ENCODE measurements at regions not wholly inside any gene's neighbourhood (a gene's known extent, or its start where the extent isn't known, plus 50 kb on each side); places are given as distances from the start of the nearest gene placed in this dataset.

DNA sequence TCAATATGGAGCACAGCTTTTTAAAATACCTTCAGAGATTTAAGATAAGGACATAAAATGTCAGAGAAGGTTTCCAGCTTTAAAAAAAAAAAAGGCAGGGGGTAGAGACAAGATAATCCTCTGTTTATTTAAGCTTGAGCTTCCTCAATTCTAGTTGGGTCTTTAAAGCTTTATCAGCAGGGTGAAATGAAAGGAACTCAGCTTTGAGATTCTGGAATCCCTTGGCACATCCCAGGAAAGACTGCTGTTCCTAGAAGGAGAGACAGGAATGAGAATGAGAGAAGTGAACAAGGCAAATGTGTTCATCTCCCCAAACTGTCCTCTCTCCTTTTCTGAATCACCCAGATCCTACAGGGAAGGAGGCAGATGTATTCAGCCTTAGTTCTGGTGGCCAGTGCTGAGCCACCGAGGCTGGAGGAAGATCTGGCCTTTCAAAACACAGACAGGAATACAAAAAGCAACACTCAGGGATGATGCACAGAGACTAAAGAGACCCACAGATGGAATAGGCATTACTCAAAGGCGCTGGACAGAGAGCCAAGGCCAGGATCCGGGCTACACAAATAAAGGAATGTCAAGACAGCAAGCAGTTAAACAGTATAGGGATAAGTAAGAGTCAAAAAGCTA, 385.8 kb upstream of the DUSP10 start:
- no peaks in the 10 kb centered on the region for H3K9me3 ChIP-seq (ENCODE audit: insufficient read depth, low read depth, low read length)
- no peak overlapping the region for H3K4me2 ChIP-seq (ENCODE audit: low read length)
- no peak overlapping the region for H2AFZ ChIP-seq (ENCODE audit: low read depth, low read length)
- Mint-ChIP-seq H3K9me3 (ENCODE audit: unreplicated experiment) (peaks cover 10% of the 10 kb centered on the region), H3K36me3 (ENCODE audit: low read depth, unreplicated experiment) (no peaks in the 10 kb centered on the region), H3K27me3 (ENCODE audit: low read depth, unreplicated experiment) (no peaks in the 10 kb centered on the region), H3K27ac (ENCODE audit: unreplicated experiment) (no peak overlapping the region), H3K4me1 (ENCODE audit: low read depth, unreplicated experiment) (peaks cover 8% of the 10 kb centered on the region), H3K4me3 (ENCODE audit: unreplicated experiment) (no peak overlapping the region)
- H3K4me3 ChIP-seq (ENCODE audit: insufficient read depth, low read depth, low read length): no peak overlapping the region
- H3K4me1 ChIP-seq (ENCODE audit: insufficient read depth, low read length): no peaks in the 10 kb centered on the region
- no peaks in the 10 kb centered on the region for H4K20me1 ChIP-seq (ENCODE audit: insufficient read depth, low read length)
- no peak overlapping the region for H3K9ac ChIP-seq (ENCODE audit: low read length)
- DNase-seq (ENCODE audit: low read depth) (no peak), FAIRE-seq (no peak)
- H3K79me2 ChIP-seq (ENCODE audit: insufficient read depth, low read length): no peaks in the 10 kb centered on the region
- no peak overlapping the region for H3K27ac ChIP-seq (ENCODE audit: low read depth, low read length)
- H3K36me3 ChIP-seq (ENCODE audit: insufficient read depth, low read length): no peaks in the 10 kb centered on the region
- TF ChIP-seq, protein P1, sequence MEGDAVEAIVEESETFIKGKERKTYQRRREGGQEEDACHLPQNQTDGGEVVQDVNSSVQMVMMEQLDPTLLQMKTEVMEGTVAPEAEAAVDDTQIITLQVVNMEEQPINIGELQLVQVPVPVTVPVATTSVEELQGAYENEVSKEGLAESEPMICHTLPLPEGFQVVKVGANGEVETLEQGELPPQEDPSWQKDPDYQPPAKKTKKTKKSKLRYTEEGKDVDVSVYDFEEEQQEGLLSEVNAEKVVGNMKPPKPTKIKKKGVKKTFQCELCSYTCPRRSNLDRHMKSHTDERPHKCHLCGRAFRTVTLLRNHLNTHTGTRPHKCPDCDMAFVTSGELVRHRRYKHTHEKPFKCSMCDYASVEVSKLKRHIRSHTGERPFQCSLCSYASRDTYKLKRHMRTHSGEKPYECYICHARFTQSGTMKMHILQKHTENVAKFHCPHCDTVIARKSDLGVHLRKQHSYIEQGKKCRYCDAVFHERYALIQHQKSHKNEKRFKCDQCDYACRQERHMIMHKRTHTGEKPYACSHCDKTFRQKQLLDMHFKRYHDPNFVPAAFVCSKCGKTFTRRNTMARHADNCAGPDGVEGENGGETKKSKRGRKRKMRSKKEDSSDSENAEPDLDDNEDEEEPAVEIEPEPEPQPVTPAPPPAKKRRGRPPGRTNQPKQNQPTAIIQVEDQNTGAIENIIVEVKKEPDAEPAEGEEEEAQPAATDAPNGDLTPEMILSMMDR (IDR thresholded peaks at IDR 0.05; ENCODE audit: insufficient read depth, low read depth, low read length): no peak
- no peak for TF ChIP-seq EZH2 (IDR thresholded peaks at IDR 0.05; ENCODE audit: insufficient read depth, low read length)
- H3K27me3 ChIP-seq (ENCODE audit: insufficient read depth, low read length): no peaks in the 10 kb centered on the region

DNA sequence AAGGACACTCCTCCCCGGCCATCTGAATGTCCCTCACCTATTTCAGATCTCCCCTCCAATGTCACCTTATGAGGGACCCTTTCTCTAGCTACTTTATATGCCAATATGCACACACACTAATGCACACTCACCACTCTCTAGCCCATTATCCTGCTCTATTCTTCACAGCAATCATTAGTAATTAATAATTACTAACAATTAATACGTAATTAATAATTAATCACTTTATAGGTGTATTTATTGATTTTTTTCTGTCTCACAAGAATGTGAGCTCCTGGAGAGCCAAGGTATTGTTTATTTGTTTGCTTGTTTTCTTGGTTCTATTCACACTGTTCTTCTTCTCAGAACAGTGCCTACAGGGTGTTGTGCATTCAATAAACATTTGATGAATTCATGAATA, 385.2 kb upstream of the DUSP10 start:
- Histone ChIP-seq H2AFZ (ENCODE audit: low read depth, low read length) (no peak overlapping the region), H3K79me2 (ENCODE audit: insufficient read depth, low read length) (no peaks in the 10 kb centered on the region), H3K9me3 (ENCODE audit: insufficient read depth, low read depth, low read length) (no peaks in the 10 kb centered on the region), H4K20me1 (ENCODE audit: insufficient read depth, low read length) (no peaks in the 10 kb centered on the region), H3K27ac (ENCODE audit: low read depth, low read length) (no peak overlapping the region), H3K27me3 (ENCODE audit: insufficient read depth, low read length) (no peaks in the 10 kb centered on the region), H3K9ac (ENCODE audit: low read length) (no peak overlapping the region), H3K4me3 (ENCODE audit: insufficient read depth, low read depth, low read length) (no peak overlapping the region), H3K4me1 (ENCODE audit: insufficient read depth, low read length) (no peaks in the 10 kb centered on the region), H3K4me2 (ENCODE audit: low read length) (no peak overlapping the region), H3K36me3 (ENCODE audit: insufficient read depth, low read length) (no peaks in the 10 kb centered on the region)
- Mint-ChIP-seq H3K27ac (ENCODE audit: unreplicated experiment) (no peak overlapping the region), H3K36me3 (ENCODE audit: low read depth, unreplicated experiment) (no peaks in the 10 kb centered on the region), H3K9me3 (ENCODE audit: unreplicated experiment) (peaks cover 10% of the 10 kb centered on the region), H3K27me3 (ENCODE audit: low read depth, unreplicated experiment) (no peaks in the 10 kb centered on the region), H3K4me3 (ENCODE audit: unreplicated experiment) (no peak overlapping the region), H3K4me1 (ENCODE audit: low read depth, unreplicated experiment) (peaks cover 8% of the 10 kb centered on the region)
- TF ChIP-seq, protein P1 (IDR thresholded peaks at IDR 0.05; ENCODE audit: insufficient read depth, low read depth, low read length): no peak
- no peak for TF ChIP-seq EZH2 (IDR thresholded peaks at IDR 0.05; ENCODE audit: insufficient read depth, low read length)
- DNase-seq (ENCODE audit: low read depth): no peak
- no peak for FAIRE-seq

DNA sequence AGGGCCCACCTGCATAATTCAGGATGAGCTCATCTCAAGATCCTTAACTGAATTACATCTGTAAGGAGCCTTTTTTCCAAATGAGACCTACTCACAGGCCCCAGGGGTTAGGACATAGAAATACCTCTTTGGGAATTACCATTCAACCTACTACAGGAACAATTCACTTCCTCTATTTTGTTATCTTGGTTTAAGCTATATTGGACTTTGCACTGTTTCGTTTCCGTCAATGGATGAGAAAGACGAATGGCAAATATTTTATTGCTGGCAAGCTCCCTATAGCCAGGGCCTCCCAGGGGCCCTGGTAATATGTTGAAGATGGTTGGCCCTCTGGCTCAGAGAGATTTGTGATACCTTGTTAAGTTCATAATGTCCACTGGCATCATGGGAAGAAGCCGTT, 384.2 kb upstream of the DUSP10 start:
- H3K27me3 Mint-ChIP-seq (ENCODE audit: low read depth, unreplicated experiment): no peaks in the 10 kb centered on the region
- no peak overlapping the region for H3K4me2 ChIP-seq (ENCODE audit: low read length)
- no peaks in the 10 kb centered on the region for H3K27me3 ChIP-seq (ENCODE audit: insufficient read depth, low read length)

More for the DNA sequence above, 384.2 kb upstream of the DUSP10 start:
- Histone ChIP-seq H3K9me3 (ENCODE audit: insufficient read depth, low read depth, low read length) (no peaks in the 10 kb centered on the region), H3K79me2 (ENCODE audit: insufficient read depth, low read length) (no peaks in the 10 kb centered on the region), H3K27ac (ENCODE audit: low read depth, low read length) (no peak overlapping the region), H3K4me1 (ENCODE audit: insufficient read depth, low read length) (no peaks in the 10 kb centered on the region), H2AFZ (ENCODE audit: low read depth, low read length) (no peak overlapping the region), H3K9ac (ENCODE audit: low read length) (no peak overlapping the region), H4K20me1 (ENCODE audit: insufficient read depth, low read length) (no peaks in the 10 kb centered on the region), H3K36me3 (ENCODE audit: insufficient read depth, low read length) (no peaks in the 10 kb centered on the region), H3K4me3 (ENCODE audit: insufficient read depth, low read depth, low read length) (no peak overlapping the region)
- TF ChIP-seq, protein P1 (IDR thresholded peaks at IDR 0.05; ENCODE audit: insufficient read depth, low read depth, low read length): no peak
- no peak for TF ChIP-seq EZH2 (IDR thresholded peaks at IDR 0.05; ENCODE audit: insufficient read depth, low read length)
- Mint-ChIP-seq H3K9me3 (ENCODE audit: unreplicated experiment) (peaks cover 10% of the 10 kb centered on the region), H3K36me3 (ENCODE audit: low read depth, unreplicated experiment) (no peaks in the 10 kb centered on the region), H3K4me1 (ENCODE audit: low read depth, unreplicated experiment) (peaks cover 8% of the 10 kb centered on the region), H3K4me3 (ENCODE audit: unreplicated experiment) (no peak overlapping the region), H3K27ac (ENCODE audit: unreplicated experiment) (no peak overlapping the region)
- FAIRE-seq (no peak), DNase-seq (ENCODE audit: low read depth) (no peak)
